Endothelial cell of hepatic sinusoid (primary cell): ENCODE measurements at regions not wholly inside any gene's neighbourhood (a gene's known extent, or its start where the extent isn't known, plus 50 kb on each side); places are given as distances from the start of the nearest gene placed in this dataset.

Experiments
- in situ Hi-C: cut with HindIII; loops from 2 replicates; pipeline ENCODE4 v1.10.0; 2017; ENCODE audit warnings: low sequenced_read_pairs

DNA sequence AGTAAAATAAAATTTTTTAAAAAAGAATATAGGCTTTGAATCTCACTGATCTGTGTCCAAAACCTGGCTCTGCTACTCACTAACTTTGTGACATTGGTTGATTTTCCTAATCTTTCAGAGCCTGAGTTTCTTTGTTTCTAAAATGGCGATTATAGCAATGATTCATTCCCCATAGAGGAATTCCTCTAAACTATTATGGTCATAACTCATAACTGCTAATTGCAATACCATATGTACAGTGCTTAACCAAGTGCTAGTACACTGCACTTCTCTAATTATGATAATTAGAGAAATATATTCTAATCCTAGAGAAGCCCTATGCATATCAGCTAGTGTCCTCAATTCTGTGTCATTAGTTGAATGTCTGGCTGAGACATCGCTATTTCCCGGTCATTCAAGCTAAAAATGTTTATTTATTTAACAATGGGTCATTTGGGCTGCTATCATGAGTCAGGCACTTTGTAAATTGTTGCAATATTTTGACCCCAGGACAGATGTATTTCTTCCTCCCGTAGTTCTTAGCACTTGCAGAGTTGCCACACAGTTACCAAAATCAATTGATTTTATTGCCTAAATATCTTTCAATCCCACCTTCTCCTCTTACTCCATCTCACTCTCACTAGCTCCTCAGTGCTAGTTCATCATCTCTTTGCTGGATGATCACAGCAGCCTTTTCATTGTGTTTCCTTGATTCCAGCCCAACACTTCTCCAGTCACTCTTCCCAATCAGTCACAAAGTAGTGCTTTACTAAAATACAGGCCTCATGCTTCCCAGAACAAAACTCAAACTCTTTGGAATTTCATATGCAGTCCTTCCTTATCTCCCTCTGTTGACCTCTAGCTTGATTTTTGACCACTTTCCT, 200.9 kb upstream of the PAPPA start:
- in situ Hi-C loops, result no loop called here

DNA sequence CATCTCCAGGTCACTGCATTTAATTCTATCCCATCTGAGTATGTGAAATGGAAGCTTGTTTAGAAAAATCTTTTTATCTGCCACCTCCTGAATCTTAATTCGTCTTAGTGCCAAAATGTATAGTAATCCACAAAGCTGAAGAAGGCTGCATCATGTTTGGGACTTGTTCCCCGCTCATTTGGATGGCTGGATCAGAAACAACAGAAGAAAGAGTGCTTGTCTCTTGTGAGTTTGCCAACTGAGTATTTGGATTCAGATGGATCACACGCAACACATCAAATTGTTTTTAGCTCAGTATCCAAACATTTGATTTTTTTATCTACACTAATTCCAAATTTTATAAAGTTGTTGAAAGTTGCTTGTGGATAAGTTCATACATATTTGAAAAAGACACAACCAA, 197.2 kb upstream of the PAPPA start:
- in situ Hi-C loops, result no loop called here

DNA sequence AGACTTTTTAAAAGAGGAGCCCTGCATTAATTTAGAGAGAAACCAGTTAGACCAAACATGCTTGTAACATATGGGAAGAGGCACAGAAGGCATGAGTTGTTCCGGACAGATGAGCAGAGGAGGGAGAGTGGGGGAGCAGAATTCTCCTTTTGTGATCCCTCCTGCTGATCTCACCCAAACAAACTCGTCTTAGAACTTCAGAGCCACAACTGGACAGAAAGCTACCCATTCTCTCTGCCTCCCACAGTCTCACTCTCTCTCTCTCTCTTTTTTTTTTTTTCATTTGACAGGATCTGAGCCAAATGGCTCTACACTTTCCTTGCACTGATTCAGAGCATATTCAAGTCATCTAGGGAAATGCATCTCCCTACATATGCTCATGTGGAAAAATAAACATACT, 196.0 kb upstream of the PAPPA start:
- in situ Hi-C loops, result no loop called here

DNA sequence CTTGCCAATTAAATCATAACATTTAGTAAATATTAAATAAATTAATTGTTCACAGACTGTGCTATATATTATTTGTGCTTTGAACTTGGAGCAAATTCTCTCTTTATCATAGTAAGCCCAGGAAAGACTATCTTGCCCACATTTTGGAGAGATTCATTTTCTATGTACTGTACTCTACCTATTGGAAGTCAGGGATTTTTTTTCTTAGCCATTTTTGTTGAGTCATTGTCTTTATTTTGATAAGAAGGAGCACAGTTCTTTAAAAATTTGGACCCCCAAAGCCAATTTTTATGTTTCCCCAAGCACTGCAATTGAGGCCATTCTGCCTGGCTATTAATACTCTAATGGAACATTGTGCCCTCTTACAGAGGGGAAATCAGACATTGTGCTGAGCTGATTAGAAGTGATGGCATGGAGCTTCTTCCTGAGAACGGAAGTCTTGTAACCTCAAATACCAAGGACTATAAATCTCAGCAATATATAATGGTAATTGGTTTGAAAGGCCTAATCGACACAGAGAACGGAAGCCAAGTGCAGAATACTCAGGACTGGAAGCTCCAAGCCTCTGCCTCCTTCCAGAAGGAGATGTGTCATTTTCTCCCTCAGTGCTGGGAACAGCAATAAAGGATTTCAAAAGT, 188.8 kb upstream of the PAPPA start:
- in situ Hi-C loops, result no loop called here

DNA sequence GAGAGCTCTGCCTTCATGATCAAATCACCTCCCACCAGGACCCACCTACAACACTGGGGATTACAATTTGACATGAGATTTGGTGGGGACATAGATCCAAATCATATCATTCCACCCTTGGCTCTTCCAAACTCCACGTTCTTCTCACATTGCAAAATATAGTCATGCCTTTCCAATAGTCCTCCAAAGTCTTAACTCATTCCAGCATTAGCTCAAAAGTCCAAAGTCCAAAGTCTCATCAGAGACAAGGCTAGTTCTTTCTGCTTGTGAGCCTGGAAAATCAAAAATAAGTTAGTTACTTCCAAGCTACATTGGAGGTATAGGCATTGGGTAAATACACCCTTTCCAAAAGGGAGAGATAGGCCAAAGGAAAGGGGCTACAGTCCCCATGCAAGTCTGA, 186.9 kb upstream of the PAPPA start:
- in situ Hi-C loops, result no loop called here

DNA sequence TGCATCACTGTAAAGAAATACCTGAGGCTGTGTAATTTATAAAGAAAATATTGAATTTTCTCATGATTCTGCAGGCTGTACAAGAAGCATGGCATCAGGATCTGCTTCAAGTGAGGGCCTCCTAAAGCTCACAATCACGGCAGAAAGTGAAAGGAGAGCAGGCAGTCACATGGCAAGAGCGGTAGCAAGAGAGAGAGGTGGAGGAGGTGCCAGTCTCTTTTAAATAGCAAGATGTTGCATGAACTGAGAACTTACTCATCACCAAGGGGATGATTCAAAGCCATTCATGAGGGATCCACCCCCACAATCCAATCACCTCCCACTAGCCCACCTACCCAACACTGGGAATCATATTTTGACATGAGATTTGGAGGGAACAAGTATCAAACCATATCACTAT, 184.5 kb upstream of the PAPPA start:
- in situ Hi-C loops, result no loop called here

DNA sequence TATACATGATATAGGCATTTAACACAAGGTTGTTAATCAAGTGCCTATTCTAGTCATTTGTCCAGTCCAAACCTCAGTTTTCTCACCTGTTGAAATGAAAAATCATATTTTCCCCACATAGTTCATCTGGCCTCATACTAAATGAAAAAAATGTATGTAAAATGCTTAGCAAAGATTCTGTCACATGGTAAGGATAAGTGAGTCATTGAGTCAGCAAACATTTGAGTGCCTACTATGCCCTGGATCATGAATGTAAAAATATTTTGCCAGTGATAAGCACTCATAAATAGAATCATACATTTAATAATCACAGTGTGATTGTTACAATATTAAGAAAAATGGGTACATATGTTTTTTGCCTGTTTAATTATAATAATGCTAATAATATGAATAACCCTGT, 181.2 kb upstream of the PAPPA start:
- in situ Hi-C loops, result no loop called here

DNA sequence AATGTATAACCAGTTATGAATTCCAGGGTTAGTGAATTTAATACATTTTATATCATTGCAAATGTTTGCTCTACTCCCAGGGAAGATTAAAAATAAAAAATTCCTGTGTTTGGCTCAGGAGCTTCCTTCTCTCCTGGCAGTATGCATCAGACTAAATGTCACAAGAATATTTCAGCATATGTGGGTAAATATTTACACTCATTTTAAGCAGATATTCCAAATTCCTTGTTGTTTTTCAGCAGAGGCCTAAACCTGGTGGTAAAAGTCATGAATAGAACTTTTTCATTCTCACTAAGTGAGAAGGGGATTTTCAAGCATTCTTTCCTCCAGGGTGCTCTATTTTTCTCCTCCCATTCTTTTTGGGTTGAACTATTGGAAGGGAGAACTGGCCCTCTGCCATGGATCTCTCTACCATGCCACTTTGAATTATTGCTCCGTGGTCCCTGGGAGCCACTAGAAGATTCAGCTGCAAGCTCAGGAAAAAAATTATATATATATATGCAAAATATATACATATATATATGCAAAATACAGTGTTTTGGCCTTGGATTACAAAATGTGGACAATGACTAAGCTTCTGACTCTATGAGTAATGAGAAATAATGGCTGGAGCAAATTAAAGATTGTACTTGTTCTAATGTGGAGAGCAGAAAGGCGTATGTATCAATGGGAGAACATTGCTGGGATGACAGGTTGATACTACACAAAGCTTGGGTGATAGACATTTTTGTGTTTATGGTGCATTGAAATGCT, 180.6 kb upstream of the PAPPA start:
- in situ Hi-C loops, result no loop called here

DNA sequence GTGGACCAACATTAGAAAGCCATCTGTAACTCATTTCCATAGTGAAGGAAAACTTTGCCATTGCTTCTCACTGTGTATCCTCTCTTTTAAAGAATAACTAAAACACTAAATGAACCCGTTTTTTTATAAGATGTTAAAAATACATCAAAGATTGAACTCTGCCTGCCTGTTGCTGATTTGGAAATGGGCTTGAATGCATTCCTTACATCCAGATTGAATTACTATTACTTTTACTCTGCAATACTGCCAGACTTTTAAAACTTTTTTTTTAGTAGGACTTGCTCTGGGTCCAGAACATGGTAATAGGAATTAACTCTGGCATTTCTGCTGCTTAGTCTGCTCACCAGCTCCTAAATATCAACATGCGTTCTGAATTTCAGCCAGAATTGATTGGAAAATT, 176.8 kb upstream of the PAPPA start:
- in situ Hi-C loops, result no loop called here

DNA sequence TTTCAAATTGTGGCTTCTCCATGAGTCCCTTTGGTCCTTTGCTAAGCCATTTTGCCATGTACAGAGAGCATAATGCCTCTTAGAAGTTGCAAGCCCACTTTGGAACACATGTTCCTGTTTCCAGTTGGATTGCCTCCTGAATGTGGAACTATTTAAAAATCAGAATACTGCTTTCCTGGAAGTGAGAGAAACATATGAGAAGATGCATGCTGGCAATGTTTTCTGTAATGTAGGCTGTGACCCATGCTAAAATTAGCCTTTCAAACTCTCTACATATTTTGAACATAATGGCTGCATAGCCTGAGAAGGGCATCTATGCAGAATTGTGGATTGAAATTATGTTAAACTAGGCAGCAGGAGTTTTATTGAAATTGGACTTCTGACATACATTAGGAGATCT, 175.5 kb upstream of the PAPPA start:
- in situ Hi-C loops, result no loop called here

DNA sequence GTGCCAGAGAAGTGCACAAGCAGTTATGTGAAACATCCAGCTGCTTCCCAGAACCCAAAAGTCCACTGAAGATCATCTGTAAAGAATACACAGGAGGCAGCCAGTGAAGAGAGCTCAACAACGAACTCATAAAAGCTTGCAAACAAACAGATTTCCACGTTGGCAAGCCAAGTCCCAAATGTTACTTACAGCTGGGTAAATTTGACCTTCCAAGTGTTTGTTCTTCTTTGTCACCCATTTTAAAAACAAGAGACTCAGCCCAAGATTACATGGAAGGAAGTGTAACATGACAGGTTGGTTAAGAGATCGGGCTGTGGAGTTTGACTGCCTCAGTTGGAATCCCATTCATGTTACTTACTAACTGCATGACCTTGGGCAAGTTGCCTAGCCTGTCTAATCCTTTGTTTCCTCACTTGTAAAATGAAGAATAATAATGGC, 174.9 kb upstream of the PAPPA start:
- in situ Hi-C loops, result no loop called here

DNA sequence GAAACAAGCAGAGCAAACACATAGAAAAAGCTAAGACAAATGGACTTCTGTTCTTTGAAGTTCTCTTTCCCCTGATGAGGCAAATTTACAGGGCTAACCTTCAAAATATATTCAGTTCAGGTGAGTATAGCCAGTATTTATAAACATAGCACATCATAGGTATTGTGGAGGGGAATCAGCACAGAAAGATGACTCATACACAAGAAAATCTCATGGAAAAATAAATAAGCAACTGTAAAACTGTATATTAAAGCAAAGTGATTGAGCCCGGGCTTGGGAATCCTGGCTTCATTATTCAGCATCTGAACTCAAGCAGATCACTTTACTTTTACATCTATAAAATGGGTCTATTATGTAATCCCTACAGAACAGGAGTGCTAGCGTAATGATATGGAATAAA, 173.5 kb upstream of the PAPPA start:
- in situ Hi-C loops, result no loop called here

DNA sequence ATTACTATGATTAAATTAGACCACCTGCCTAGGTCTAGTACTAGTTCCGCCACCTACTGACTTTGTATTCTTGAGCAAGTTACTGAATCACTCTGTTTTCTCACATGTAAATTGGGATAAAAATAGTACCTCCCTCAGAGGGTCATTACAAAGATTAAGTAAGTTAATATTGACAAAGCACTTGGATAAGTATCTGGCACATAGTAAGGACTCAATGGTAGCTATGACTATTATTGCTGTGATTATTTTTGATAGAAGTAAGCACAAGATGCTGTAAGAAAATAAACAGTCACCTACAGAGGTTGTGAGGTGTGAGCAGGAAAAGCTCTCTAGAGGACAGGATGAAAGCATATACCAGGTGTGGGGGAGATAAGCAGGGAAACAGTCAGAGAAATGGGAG, 173.1 kb upstream of the PAPPA start:
- in situ Hi-C loops, result no loop called here

DNA sequence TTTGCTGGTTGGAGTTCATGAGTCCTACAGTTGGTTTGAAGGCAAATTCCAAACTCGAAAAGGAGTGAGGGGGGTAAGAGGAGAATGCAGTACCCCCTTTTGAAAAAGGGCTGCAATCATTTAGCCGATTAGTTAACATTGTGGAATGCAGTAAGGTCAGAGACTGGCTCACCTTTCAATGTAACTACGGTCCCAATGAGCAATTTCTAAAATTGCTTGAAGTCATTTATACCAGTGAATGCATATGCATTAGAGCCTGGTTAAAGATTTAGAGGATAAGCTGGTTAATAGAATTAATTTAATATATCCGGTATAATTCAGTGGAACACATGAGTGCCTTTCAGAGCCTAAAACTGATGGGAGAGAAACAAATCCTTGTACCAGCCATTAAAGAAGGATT, 172.6 kb upstream of the PAPPA start:
- in situ Hi-C loops, result no loop called here

DNA sequence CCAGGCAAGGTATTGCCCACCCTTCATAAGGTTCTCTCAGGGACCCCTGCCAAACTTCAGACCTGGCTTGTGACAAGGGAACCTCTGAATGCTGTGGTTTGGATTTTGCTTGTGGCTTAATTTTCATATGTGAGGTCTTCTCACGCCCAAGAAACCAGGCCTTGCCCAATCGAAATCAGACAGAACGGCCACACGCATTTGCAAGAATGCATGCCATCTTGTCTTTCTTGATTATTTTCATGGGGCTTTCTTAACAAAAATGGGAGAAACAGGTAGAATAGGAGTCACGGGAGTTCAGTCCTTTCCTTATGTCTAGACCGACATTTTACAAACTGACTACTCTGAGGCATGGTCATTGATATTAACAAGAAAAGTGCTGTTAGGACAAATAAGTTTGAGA, 170.2 kb upstream of the PAPPA start:
- in situ Hi-C loops, result no loop called here

DNA sequence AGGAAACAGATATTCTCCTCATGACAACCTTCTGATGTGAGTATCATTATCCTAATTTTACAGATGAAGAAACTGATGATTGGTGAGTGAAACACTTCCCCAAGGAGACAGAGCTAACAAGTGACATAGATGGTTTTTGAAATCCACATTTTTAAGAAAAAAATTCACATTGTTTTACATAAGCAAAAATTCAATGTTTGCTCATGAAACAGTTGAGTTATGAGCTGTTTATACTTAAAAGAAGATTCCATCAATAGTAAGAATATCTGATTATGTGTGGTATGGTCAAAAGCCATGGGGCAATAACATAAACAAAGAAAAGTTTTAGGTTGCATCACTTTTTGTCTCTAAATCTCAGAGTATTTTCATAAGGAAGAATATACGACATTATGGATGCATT, 167.9 kb upstream of the PAPPA start:
- in situ Hi-C loops, result no loop called here

DNA sequence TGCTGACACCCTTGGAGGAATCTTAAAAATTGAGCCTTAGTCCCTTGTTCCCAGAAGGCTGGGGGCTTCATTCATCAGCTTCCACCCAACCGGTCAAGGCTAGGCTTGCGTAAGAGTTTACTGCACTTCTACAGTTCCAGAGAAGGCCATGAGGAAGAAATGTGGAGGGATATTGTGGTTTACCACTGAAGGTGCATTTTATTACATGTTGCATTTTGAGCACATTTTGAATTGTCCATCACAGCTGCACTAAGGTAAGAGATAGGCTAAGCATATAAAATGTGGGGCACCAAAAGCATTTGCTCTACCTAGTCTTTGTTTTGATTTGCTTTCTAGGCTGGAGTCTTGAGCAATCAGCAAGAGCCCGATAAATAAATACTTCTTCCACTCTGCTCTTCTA, 167.1 kb upstream of the PAPPA start:
- in situ Hi-C loops, result no loop called here

DNA sequence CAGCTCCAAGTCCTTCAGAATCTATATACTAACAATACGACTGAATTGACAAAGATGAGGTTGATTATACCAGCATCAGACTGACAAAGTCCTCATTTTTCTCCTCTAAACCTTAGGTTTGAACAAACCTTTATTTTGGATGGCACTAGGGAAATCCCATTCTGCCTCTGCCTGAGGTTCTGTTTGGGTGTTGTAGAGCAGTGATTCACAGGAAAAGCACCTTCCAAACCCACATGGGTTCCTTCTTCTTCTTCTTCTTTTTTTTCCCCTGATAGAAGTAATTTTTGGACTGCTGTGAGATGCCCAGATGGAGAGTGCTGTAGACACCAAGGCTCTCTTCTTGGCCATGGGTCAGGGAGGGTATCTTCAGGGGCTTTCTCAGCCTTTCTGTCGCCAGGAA, 164.9 kb upstream of the PAPPA start:
- in situ Hi-C loops, result no loop called here

DNA sequence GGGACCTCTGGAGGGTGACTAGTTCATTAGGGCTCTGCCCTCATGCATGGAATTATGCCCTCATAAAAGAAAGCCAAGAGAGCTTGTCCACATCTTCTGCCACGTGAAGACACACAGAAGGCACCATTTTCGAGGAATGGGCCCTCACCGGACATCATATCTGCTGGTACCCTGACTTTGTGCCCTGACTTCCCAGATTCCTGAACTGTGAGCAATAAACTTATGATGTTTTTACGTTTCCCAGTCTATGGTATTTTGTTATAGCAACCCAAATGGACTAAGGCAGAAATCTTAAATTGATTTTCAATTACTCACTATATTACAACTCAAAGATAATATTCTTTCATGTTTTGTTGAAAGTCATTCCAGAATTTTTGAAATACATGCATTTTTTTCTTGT, 163.8 kb upstream of the PAPPA start:
- in situ Hi-C loops, result no loop called here

DNA sequence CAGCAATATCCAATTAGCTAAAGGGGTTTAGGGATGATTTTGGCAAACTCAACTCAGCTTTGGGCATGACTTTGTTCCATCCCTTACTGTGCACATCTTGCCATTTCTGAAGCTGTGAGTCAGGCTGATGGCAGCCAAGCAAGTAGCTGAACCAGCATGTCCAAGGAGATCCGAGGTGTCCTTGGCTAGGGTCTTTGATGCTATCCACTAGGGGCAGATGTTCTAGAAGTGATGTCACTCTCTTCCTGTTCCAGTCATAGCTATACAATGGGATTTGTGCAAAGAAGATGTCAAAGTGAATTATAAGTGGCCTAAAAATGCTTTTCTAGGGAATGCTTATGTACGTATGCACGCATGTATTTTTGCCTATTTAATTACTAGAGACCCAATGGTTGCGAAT, 160.8 kb upstream of the PAPPA start:
- in situ Hi-C loops, result no loop called here

DNA sequence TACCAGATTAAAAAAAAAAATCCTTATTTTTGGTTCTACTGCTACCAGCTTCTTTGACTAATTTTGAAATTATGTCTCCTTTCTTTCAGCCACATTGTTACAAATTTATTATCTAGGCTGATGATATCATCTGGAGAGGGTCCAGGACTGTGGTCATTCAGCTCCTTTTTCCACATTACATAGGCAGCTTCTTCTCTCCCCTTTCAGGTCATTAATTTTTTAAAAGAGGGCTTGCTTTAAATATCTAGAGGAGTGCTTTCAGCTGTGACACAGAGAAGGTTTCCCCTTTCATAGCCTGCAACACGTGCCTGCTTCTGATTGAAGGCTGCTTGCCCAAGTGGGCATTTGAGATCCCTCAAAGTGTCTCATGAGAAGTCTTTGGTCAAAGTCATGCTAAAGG, 155.7 kb upstream of the PAPPA start:
- in situ Hi-C loops, result no loop called here

DNA sequence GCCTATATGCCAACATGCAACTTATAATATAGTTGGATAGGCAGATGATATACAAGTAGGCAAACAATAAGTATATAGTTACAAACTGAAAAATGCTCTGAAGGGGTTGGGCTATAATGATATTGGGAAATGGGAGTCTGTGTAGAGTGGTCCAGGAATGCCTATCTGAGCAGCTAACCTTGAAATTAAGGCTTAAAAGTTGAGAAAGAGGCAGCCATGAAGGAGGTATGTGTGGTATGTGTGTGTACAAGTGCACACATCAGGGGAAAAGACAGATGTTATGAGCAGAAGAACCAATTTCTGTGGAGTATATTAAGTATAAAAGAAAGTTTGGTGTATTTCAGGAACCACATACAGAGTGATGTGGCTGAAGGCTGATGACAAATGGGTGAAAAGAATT, 154.9 kb upstream of the PAPPA start:
- in situ Hi-C loops, result no loop called here
